Uterus (tissue), 3 donors: ENCODE measurements at regions not wholly inside any gene's neighbourhood (a gene's known extent, or its start where the extent isn't known, plus 50 kb on each side); places are given as distances from the start of the nearest gene placed in this dataset.

Experiments used
- DNase-seq, 2 donors: peaks; one replicate each; pipeline ENCODE4 v3.0.0-alpha.2; 2019 to 2020
- H3K27ac ChIP-seq, 2 donors: fragments of 200-600 bp; sonication (generic); 1 replicate in 1 of 2; 2 replicates in 1 of 2; pipeline ENCODE4 v1.5.1; 2016 to 2018
- H3K27me3 ChIP-seq, 2 donors: fragments of 200-600 bp; sonication (generic); one replicate each; pipeline ENCODE4 v1.5.1; 2018 to 2019; ENCODE audit warnings: control low read depth in 1 of 2
- H3K36me3 ChIP-seq, 2 donors: fragments of 200-600 bp; sonication (generic); one replicate each; pipeline ENCODE4 v1.5.1; 2019; ENCODE audit warnings: control low read depth in 1 of 2
- H3K4me1 ChIP-seq, 2 donors: fragments of 200-600 bp; sonication (generic); one replicate each; pipeline ENCODE4 v1.5.1; 2018 to 2019; ENCODE audit warnings: control low read depth in 1 of 2
- H3K4me3 ChIP-seq, 2 donors: fragments of 200-600 bp; sonication (generic); 1 replicate in 1 of 2; 2 replicates in 1 of 2; pipeline ENCODE4 v1.5.1; 2018 to 2019; ENCODE audit warnings: mild to moderate bottlenecking in 1 of 2
- H3K9me3 ChIP-seq, 2 donors: fragments of 200-600 bp; sonication (generic); one replicate each; pipeline ENCODE4 v1.5.1; 2019; ENCODE audit warnings: control low read depth in 1 of 2
- CTCF ChIP-seq, 4 experiments: fragments of 200-600 bp in 2 of 4; fragments of 450-650 bp in 2 of 4; sonication (generic) in 2 of 4; IDR thresholded peaks; one replicate each; pipeline ENCODE4 v1.5.1; 2016 to 2019; ENCODE audit warnings: antibody characterized with exemption in 4 of 4, mild to moderate bottlenecking in 2 of 4, moderate library complexity in 1 of 4
- POLR2A ChIP-seq, 2 donors: fragments of 450-650 bp; IDR thresholded peaks; one replicate each; pipeline ENCODE4 v1.6.1; 2016; ENCODE audit warnings: antibody characterized with exemption in 2 of 2, mild to moderate bottlenecking in 1 of 2, moderate library complexity in 1 of 2
- intact Hi-C: fragments of 100-400 bp; cut with DNase I; formaldehyde crosslinking; loops from one replicate; pipeline ENCODE4 v1.15.1; 2023; ENCODE audit warnings: low total_unique reads
- donor health status: DM: yes; HTN: yes; CAD: no.

- no peak for DNase-seq
- Histone ChIP-seq H3K4me3 (no peak overlapping the region), H3K36me3 (no peaks in the 10 kb centered on the region), H3K4me1 (no peaks in the 10 kb centered on the region), H3K27ac (no peak overlapping the region), H3K9me3 (no peaks in the 10 kb centered on the region), H3K27me3 (no peaks in the 10 kb centered on the region)
- TF ChIP-seq CTCF (IDR thresholded peaks at IDR 0.05): no peak
- no peak for TF ChIP-seq POLR2A (IDR thresholded peaks at IDR 0.05)
- intact Hi-C loops: no loop called here
These were observed 558.1 kb downstream of the REEP3 start for GRCh38 chr10:64079341-64079740.

GRCh38 chr10:64080071-64080470 is 558.9 kb downstream of the REEP3 start:
- no peaks in the 10 kb centered on the region for H3K9me3 ChIP-seq
- H3K27ac ChIP-seq: no peak overlapping the region
- intact Hi-C loops: no loop called here
- TF ChIP-seq CTCF (IDR thresholded peaks at IDR 0.05) (no peak), POLR2A (IDR thresholded peaks at IDR 0.05) (no peak)
- no peaks in the 10 kb centered on the region for H3K36me3 ChIP-seq
- H3K4me3 ChIP-seq: no peak overlapping the region
- DNase-seq: no peak
- no peaks in the 10 kb centered on the region for H3K27me3 ChIP-seq
- no peaks in the 10 kb centered on the region for H3K4me1 ChIP-seq

GRCh38 chr10:64081947-64082482 is 560.8 kb downstream of the REEP3 start:
- TF ChIP-seq POLR2A (IDR thresholded peaks at IDR 0.05) (no peak), CTCF (IDR thresholded peaks at IDR 0.05) (no peak)
- no peaks in the 10 kb centered on the region for H3K9me3 ChIP-seq
- no peak overlapping the region for H3K27ac ChIP-seq
- no peak for DNase-seq
- no peaks in the 10 kb centered on the region for H3K4me1 ChIP-seq
- no peaks in the 10 kb centered on the region for H3K36me3 ChIP-seq
- intact Hi-C loops: no loop called here
- no peak overlapping the region for H3K4me3 ChIP-seq
- no peaks in the 10 kb centered on the region for H3K27me3 ChIP-seq

- DNase-seq: no peak
These were observed 565.0 kb downstream of the REEP3 start for GRCh38 chr10:64086083-64086767.

More at GRCh38 chr10:64086083-64086767, 565.0 kb downstream of the REEP3 start:
- no peaks in the 10 kb centered on the region for H3K9me3 ChIP-seq
- intact Hi-C loops: no loop called here
- H3K27me3 ChIP-seq: no peaks in the 10 kb centered on the region
- H3K27ac ChIP-seq: no peak overlapping the region
- no peak for TF ChIP-seq CTCF (IDR thresholded peaks at IDR 0.05)
- TF ChIP-seq POLR2A (IDR thresholded peaks at IDR 0.05): no peak
- no peaks in the 10 kb centered on the region for H3K36me3 ChIP-seq
- no peaks in the 10 kb centered on the region for H3K4me1 ChIP-seq
- H3K4me3 ChIP-seq: no peak overlapping the region
